Rectal smooth muscle tissue (tissue), 1 donor: ENCODE measurements at regions not wholly inside any gene's neighbourhood (a gene's known extent, or its start where the extent isn't known, plus 50 kb on each side); places are given as distances from the start of the nearest gene placed in this dataset.

Experiments
- H3K27ac ChIP-seq: one replicate; pipeline ENCODE4 v1.7.0; 2013; ENCODE audit warnings: low read depth, low read length, inconsistent platforms
- H3K27me3 ChIP-seq: one replicate; pipeline ENCODE4 v1.7.0; 2013; ENCODE audit warnings: low read length; ENCODE audit not compliant: control insufficient read depth, insufficient read depth
- H3K36me3 ChIP-seq: one replicate; pipeline ENCODE4 v1.7.0; 2013; ENCODE audit warnings: low read length; ENCODE audit not compliant: control insufficient read depth, insufficient read depth
- H3K4me1 ChIP-seq: one replicate; pipeline ENCODE4 v1.7.0; 2013; ENCODE audit warnings: low read length; ENCODE audit not compliant: control insufficient read depth, insufficient read depth
- H3K4me3 ChIP-seq: one replicate; pipeline ENCODE4 v1.7.0; 2013; ENCODE audit warnings: low read length
- H3K9ac ChIP-seq: one replicate; pipeline ENCODE4 v1.7.0; 2013; ENCODE audit warnings: low read length

- H3K36me3 ChIP-seq: no peaks in the 10 kb centered on the region
- no peak overlapping the region for H3K4me3 ChIP-seq
- H3K4me1 ChIP-seq: no peaks in the 10 kb centered on the region
- no peak overlapping the region for H3K27ac ChIP-seq
- H3K27me3 ChIP-seq: no peaks in the 10 kb centered on the region
- H3K9ac ChIP-seq: no peak overlapping the region
Measured at GRCh38 chr4:189050643-189051042, 890.0 kb upstream of the FRG1 start.

GRCh38 chr4:189053621-189054020 is 887.1 kb upstream of the FRG1 start:
- no peaks in the 10 kb centered on the region for H3K27me3 ChIP-seq

GRCh38 chr4:189060104-189060503 is 880.6 kb upstream of the FRG1 start:
- H3K27ac ChIP-seq: no peak overlapping the region
- H3K27me3 ChIP-seq: no peaks in the 10 kb centered on the region
- no peak overlapping the region for H3K4me3 ChIP-seq
- no peaks in the 10 kb centered on the region for H3K4me1 ChIP-seq
- H3K9ac ChIP-seq: no peak overlapping the region
- no peaks in the 10 kb centered on the region for H3K36me3 ChIP-seq

More at GRCh38 chr4:189053621-189054020, 887.1 kb upstream of the FRG1 start:
- Histone ChIP-seq H3K36me3 (no peaks in the 10 kb centered on the region), H3K27ac (no peak overlapping the region), H3K4me1 (no peaks in the 10 kb centered on the region), H3K4me3 (no peak overlapping the region), H3K9ac (no peak overlapping the region)

GRCh38 chr4:189062047-189062820 is 878.4 kb upstream of the FRG1 start:
- H3K9ac ChIP-seq: no peak overlapping the region
- no peaks in the 10 kb centered on the region for H3K36me3 ChIP-seq
- no peak overlapping the region for H3K27ac ChIP-seq
- H3K27me3 ChIP-seq: no peaks in the 10 kb centered on the region
- H3K4me1 ChIP-seq: no peaks in the 10 kb centered on the region
- H3K4me3 ChIP-seq: no peak overlapping the region

GRCh38 chr4:189069772-189070171 is 870.9 kb upstream of the FRG1 start:
- no peaks in the 10 kb centered on the region for H3K36me3 ChIP-seq
- H3K9ac ChIP-seq: no peak overlapping the region
- H3K4me1 ChIP-seq: no peaks in the 10 kb centered on the region
- H3K27ac ChIP-seq: no peak overlapping the region
- no peak overlapping the region for H3K4me3 ChIP-seq
- H3K27me3 ChIP-seq: no peaks in the 10 kb centered on the region

- Histone ChIP-seq H3K4me1 (no peaks in the 10 kb centered on the region), H3K27ac (no peak overlapping the region), H3K27me3 (no peaks in the 10 kb centered on the region), H3K36me3 (no peaks in the 10 kb centered on the region), H3K4me3 (no peak overlapping the region), H3K9ac (no peak overlapping the region)
Measured at GRCh38 chr4:189071241-189071640, 869.4 kb upstream of the FRG1 start.

- H3K36me3 ChIP-seq: no peaks in the 10 kb centered on the region
- no peak overlapping the region for H3K27ac ChIP-seq
- H3K4me3 ChIP-seq: no peak overlapping the region
- H3K27me3 ChIP-seq: no peaks in the 10 kb centered on the region
- H3K4me1 ChIP-seq: no peaks in the 10 kb centered on the region
- no peak overlapping the region for H3K9ac ChIP-seq
Measured at GRCh38 chr4:189073739-189074138, 866.9 kb upstream of the FRG1 start.

GRCh38 chr4:189081826-189082225 is 858.8 kb upstream of the FRG1 start:
- Histone ChIP-seq H3K27ac (no peak overlapping the region), H3K27me3 (no peaks in the 10 kb centered on the region), H3K4me3 (no peak overlapping the region), H3K4me1 (no peaks in the 10 kb centered on the region), H3K9ac (no peak overlapping the region), H3K36me3 (no peaks in the 10 kb centered on the region)

- Histone ChIP-seq H3K4me3 (no peak overlapping the region), H3K36me3 (no peaks in the 10 kb centered on the region), H3K27me3 (no peaks in the 10 kb centered on the region), H3K4me1 (no peaks in the 10 kb centered on the region), H3K27ac (no peak overlapping the region), H3K9ac (no peak overlapping the region)
Measured at GRCh38 chr4:189083769-189084168, 856.9 kb upstream of the FRG1 start.

- H3K36me3 ChIP-seq: no peaks in the 10 kb centered on the region
- no peak overlapping the region for H3K4me3 ChIP-seq
- no peak overlapping the region for H3K27ac ChIP-seq
- no peak overlapping the region for H3K9ac ChIP-seq
- H3K27me3 ChIP-seq: no peaks in the 10 kb centered on the region
- H3K4me1 ChIP-seq: no peaks in the 10 kb centered on the region
Measured at GRCh38 chr4:189084671-189085070, 856.0 kb upstream of the FRG1 start.

- Histone ChIP-seq H3K27me3 (no peaks in the 10 kb centered on the region), H3K9ac (no peak overlapping the region), H3K27ac (no peak overlapping the region), H3K4me3 (no peak overlapping the region), H3K36me3 (no peaks in the 10 kb centered on the region), H3K4me1 (no peaks in the 10 kb centered on the region)
Measured at GRCh38 chr4:189087971-189088370, 852.7 kb upstream of the FRG1 start.

GRCh38 chr4:189088780-189089179 is 851.9 kb upstream of the FRG1 start:
- H3K4me1 ChIP-seq: no peaks in the 10 kb centered on the region
- H3K27me3 ChIP-seq: no peaks in the 10 kb centered on the region
- H3K36me3 ChIP-seq: no peaks in the 10 kb centered on the region
- H3K4me3 ChIP-seq: no peak overlapping the region
- no peak overlapping the region for H3K27ac ChIP-seq
- no peak overlapping the region for H3K9ac ChIP-seq

GRCh38 chr4:189090174-189090814 is 850.4 kb upstream of the FRG1 start:
- Histone ChIP-seq H3K36me3 (no peaks in the 10 kb centered on the region), H3K27me3 (no peaks in the 10 kb centered on the region), H3K4me1 (no peaks in the 10 kb centered on the region), H3K4me3 (no peak overlapping the region), H3K9ac (no peak overlapping the region), H3K27ac (no peak overlapping the region)
